ENCODE measurements at regions not wholly inside any gene's neighbourhood (a gene's known extent, or its start where the extent isn't known, plus 50 kb on each side); places are given as distances from the start of the nearest gene placed in this dataset.

- in situ Hi-C loops (cut with HindIII; ENCODE audit: low sequenced_read_pairs) = no loop called here
Observed at GRCh38 chr7:156459582-156459981, 181.0 kb upstream of the RNF32 start.

- in situ Hi-C loops (cut with HindIII; ENCODE audit: low sequenced_read_pairs) = no loop called here
Observed at GRCh38 chr7:156459067-156459466, 181.5 kb upstream of the RNF32 start.

- in situ Hi-C loops (cut with HindIII; ENCODE audit: low sequenced_read_pairs) = no loop called here
Observed at GRCh38 chr7:156458011-156458410, 182.6 kb upstream of the RNF32 start.

GRCh38 chr7:156456503-156457115, 184.0 kb upstream of the RNF32 start:
- in situ Hi-C loops (cut with HindIII; ENCODE audit: low sequenced_read_pairs) = no loop called here

GRCh38 chr7:156456032-156456431, 184.5 kb upstream of the RNF32 start:
- in situ Hi-C loops (cut with HindIII; ENCODE audit: low sequenced_read_pairs) = no loop called here

GRCh38 chr7:156450473-156450872, 190.1 kb upstream of the RNF32 start:
- in situ Hi-C loops (cut with HindIII; ENCODE audit: low sequenced_read_pairs) = no loop called here

GRCh38 chr7:156448918-156449317, 191.7 kb upstream of the RNF32 start:
- in situ Hi-C loops (cut with HindIII; ENCODE audit: low sequenced_read_pairs) = no loop called here

- in situ Hi-C loops (cut with HindIII; ENCODE audit: low sequenced_read_pairs) = no loop called here
Observed at GRCh38 chr7:156446990-156447389, 193.6 kb upstream of the RNF32 start.

- in situ Hi-C loops (cut with HindIII; ENCODE audit: low sequenced_read_pairs) = no loop called here
Observed at GRCh38 chr7:156445997-156446761, 194.4 kb upstream of the RNF32 start.

GRCh38 chr7:156442516-156442915, 198.1 kb upstream of the RNF32 start:
- in situ Hi-C loops (cut with HindIII; ENCODE audit: low sequenced_read_pairs) = no loop called here

- in situ Hi-C loops (cut with HindIII; ENCODE audit: low sequenced_read_pairs) = no loop called here
Observed at GRCh38 chr7:156440456-156440855, 200.1 kb upstream of the RNF32 start.

GRCh38 chr7:156438011-156438410, 202.6 kb upstream of the RNF32 start:
- in situ Hi-C loops (cut with HindIII; ENCODE audit: low sequenced_read_pairs) = no loop called here

GRCh38 chr7:156437021-156437614, 203.5 kb upstream of the RNF32 start:
- in situ Hi-C loops (cut with HindIII; ENCODE audit: low sequenced_read_pairs) = no loop called here

- in situ Hi-C loops (cut with HindIII; ENCODE audit: low sequenced_read_pairs) = no loop called here
Observed at GRCh38 chr7:156435486-156436231, 204.9 kb upstream of the RNF32 start.

- in situ Hi-C loops (cut with HindIII; ENCODE audit: low sequenced_read_pairs) = no loop called here
Observed at GRCh38 chr7:156434706-156435105, 205.9 kb upstream of the RNF32 start.

GRCh38 chr7:156432018-156432417, 208.6 kb upstream of the RNF32 start:
- in situ Hi-C loops (cut with HindIII; ENCODE audit: low sequenced_read_pairs) = no loop called here

- in situ Hi-C loops (cut with HindIII; ENCODE audit: low sequenced_read_pairs) = no loop called here
Observed at GRCh38 chr7:156430109-156430508, 210.5 kb upstream of the RNF32 start.

- in situ Hi-C loops (cut with HindIII; ENCODE audit: low sequenced_read_pairs) = loop anchor here (5.0 kb wide), 1 partner anchor 68 kb away; no protein-coding TSS in a partner anchor
Observed at GRCh38 chr7:156429514-156429913, 211.1 kb upstream of the RNF32 start.

- in situ Hi-C loops (cut with HindIII; ENCODE audit: low sequenced_read_pairs) = no loop called here
Observed at GRCh38 chr7:156423876-156424275, 216.7 kb upstream of the RNF32 start.

GRCh38 chr7:156420496-156420895, 220.1 kb upstream of the RNF32 start:
- in situ Hi-C loops (cut with HindIII; ENCODE audit: low sequenced_read_pairs) = no loop called here

- in situ Hi-C loops (cut with HindIII; ENCODE audit: low sequenced_read_pairs) = no loop called here
Observed at GRCh38 chr7:156419782-156420181, 220.8 kb upstream of the RNF32 start.

All from DLD1 (cell line).